ENCODE measurements at regions not wholly inside any gene's neighbourhood (a gene's known extent, or its start where the extent isn't known, plus 50 kb on each side); places are given as distances from the start of the nearest gene placed in this dataset.

DNA sequence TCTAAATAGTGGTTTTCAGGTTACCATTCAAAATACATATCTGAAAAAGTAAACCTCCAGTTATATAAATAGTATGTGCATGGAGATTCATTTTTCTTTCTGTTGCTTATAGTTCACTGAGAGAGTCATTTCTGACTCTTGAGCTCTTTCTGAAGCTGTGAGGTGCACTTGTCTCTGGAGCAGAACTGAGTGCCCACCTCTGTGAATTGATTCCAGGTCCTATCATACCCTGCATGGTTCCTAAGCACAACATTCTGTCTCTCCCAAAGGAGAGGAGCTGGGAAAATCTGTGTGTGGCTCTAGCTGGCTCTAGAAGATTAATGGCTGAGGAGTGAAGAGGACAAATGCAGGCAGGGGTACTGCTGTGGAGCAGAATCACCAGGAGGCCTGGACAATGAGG is 161.6 kb upstream of the HCCS start:
- Histone ChIP-seq H3K9ac (no peak overlapping the region), H3K27ac (no peak overlapping the region), H3K79me2 (no peaks in the 10 kb centered on the region), H3K4me3 (ENCODE audit: low read depth, low read length) (no peak overlapping the region), H2AFZ (no peak overlapping the region), H3K9me3 (ENCODE audit: control insufficient read depth, low read length) (no peaks in the 10 kb centered on the region), H3K36me3 (ENCODE audit: control insufficient read depth, insufficient read depth, low read length) (no peaks in the 10 kb centered on the region), H3K27me3 (ENCODE audit: control insufficient read depth, insufficient read depth, low read length) (no peaks in the 10 kb centered on the region), H3K4me2 (ENCODE audit: low read length) (no peak overlapping the region), H3K4me1 (no peaks in the 10 kb centered on the region)
- TF ChIP-seq CTCF (IDR thresholded peaks at IDR 0.05) = no peak

GRCh38 chrX:10952619-10953018 is 158.5 kb upstream of the HCCS start:
- no peak overlapping the region for H3K4me3 ChIP-seq (ENCODE audit: low read depth, low read length)
- H3K27me3 ChIP-seq (ENCODE audit: control insufficient read depth, insufficient read depth, low read length) = no peaks in the 10 kb centered on the region
- no peak overlapping the region for H3K9ac ChIP-seq

DNA sequence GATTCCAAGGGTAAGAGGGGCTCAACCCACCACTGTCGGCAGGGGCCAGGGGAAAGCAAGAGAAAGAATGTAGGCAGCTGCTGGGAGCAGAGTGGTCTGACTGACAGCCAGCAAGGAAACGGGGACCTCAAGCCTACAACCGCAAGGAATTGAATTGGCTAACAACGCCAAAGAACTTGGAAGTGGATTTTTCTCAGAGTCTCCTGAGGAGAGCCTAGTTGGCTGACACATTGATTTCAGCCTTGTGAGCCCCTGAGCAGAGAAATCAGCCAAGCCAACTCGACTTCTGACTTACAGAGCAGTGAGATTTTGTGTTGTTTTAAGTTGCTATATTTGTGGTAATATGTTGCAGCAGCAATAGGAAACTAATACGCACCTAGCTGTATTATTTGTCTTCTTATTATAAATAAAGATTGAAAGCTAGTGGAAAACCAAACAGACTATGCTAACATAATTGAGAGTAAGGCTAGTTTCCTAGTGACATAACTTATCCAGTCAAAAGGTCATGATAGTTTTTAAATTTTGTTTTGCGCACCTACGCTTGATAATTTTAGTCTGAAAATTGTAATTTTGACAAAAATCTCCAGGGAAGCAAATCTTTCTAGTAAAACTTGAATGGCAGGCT is 145.8 kb upstream of the HCCS start:
- Histone ChIP-seq H2AFZ (no peak overlapping the region), H3K4me2 (ENCODE audit: low read length) (no peak overlapping the region), H3K79me2 (no peaks in the 10 kb centered on the region), H3K27me3 (ENCODE audit: control insufficient read depth, insufficient read depth, low read length) (no peaks in the 10 kb centered on the region), H3K9me3 (ENCODE audit: control insufficient read depth, low read length) (no peaks in the 10 kb centered on the region), H3K36me3 (ENCODE audit: control insufficient read depth, insufficient read depth, low read length) (no peaks in the 10 kb centered on the region), H3K27ac (no peak overlapping the region), H3K9ac (no peak overlapping the region), H3K4me3 (ENCODE audit: low read depth, low read length) (no peak overlapping the region), H3K4me1 (no peaks in the 10 kb centered on the region)
- TF ChIP-seq CTCF (IDR thresholded peaks at IDR 0.05) = no peak

More at GRCh38 chrX:10952619-10953018, 158.5 kb upstream of the HCCS start:
- no peaks in the 10 kb centered on the region for H3K79me2 ChIP-seq
- TF ChIP-seq CTCF (IDR thresholded peaks at IDR 0.05) = no peak
- no peaks in the 10 kb centered on the region for H3K36me3 ChIP-seq (ENCODE audit: control insufficient read depth, insufficient read depth, low read length)
- no peaks in the 10 kb centered on the region for H3K9me3 ChIP-seq (ENCODE audit: control insufficient read depth, low read length)
- no peaks in the 10 kb centered on the region for H3K4me1 ChIP-seq
- no peak overlapping the region for H3K27ac ChIP-seq
- no peak overlapping the region for H3K4me2 ChIP-seq (ENCODE audit: low read length)
- H2AFZ ChIP-seq = no peak overlapping the region

DNA sequence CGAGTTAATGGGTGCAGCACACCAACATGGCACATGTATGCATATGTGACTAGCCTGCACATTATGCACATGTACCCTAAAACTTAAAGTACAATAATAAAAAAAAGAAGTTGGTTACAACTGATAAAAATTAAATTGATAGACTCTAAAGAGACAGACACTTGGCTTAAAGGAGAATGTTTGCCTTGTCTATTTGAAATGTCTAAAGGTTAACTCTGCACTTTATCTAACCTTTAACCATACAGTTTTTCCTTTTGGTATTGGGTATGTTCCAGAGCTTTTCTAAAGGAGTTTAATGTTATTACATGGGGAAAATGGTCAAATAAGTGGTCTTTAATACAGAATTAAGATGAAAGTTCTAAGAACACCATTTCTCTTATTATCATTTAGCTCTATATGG is 145.1 kb upstream of the HCCS start:
- Histone ChIP-seq H3K79me2 (no peaks in the 10 kb centered on the region), H3K9ac (no peak overlapping the region), H3K9me3 (ENCODE audit: control insufficient read depth, low read length) (no peaks in the 10 kb centered on the region), H3K4me3 (ENCODE audit: low read depth, low read length) (no peak overlapping the region), H3K27ac (no peak overlapping the region), H3K4me1 (no peaks in the 10 kb centered on the region), H2AFZ (no peak overlapping the region), H3K4me2 (ENCODE audit: low read length) (no peak overlapping the region), H3K27me3 (ENCODE audit: control insufficient read depth, insufficient read depth, low read length) (no peaks in the 10 kb centered on the region), H3K36me3 (ENCODE audit: control insufficient read depth, insufficient read depth, low read length) (no peaks in the 10 kb centered on the region)
- TF ChIP-seq CTCF (IDR thresholded peaks at IDR 0.05) = no peak

GRCh38 chrX:10971176-10971575 is 140.0 kb upstream of the HCCS start:
- Histone ChIP-seq H3K27ac (no peak overlapping the region), H3K36me3 (ENCODE audit: control insufficient read depth, insufficient read depth, low read length) (no peaks in the 10 kb centered on the region), H3K27me3 (ENCODE audit: control insufficient read depth, insufficient read depth, low read length) (no peaks in the 10 kb centered on the region), H2AFZ (no peak overlapping the region), H3K4me3 (ENCODE audit: low read depth, low read length) (no peak overlapping the region), H3K9ac (no peak overlapping the region), H3K79me2 (no peaks in the 10 kb centered on the region), H3K4me1 (no peaks in the 10 kb centered on the region), H3K9me3 (ENCODE audit: control insufficient read depth, low read length) (no peaks in the 10 kb centered on the region), H3K4me2 (ENCODE audit: low read length) (no peak overlapping the region)
- TF ChIP-seq CTCF (IDR thresholded peaks at IDR 0.05) = no peak
